ENCODE measurements at regions not wholly inside any gene's neighbourhood (a gene's known extent, or its start where the extent isn't known, plus 50 kb on each side); places are given as distances from the start of the nearest gene placed in this dataset.
"Not testable (repeated sequence)": the region's sequence is repeated elsewhere in the genome, so short reads cannot be mapped to it uniquely, and the experiment has no call there.

DNA sequence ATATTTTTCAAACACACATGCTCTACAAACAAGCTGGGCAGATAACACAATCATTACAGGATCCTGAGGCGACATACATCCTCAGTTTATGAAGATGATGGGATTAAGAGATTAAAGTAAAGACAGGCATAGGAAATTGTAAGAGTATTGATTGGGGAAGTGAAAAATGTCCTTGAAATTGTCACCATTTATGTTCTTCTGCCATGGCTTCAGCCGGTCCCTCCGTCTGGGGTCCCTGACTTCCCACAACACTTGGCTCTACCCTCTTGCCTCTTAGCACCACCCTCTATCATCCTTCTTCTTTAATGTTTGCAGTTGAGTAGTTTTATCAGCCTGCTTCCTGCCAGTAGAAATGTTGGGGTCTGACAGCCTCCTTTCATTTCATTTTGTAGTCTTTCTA lies 244.4 kb downstream of the DAD1 start:
- no peak overlapping the region for H3K4me3 ChIP-seq (ENCODE audit: low read depth, low read length)
- TF ChIP-seq, protein P1, sequence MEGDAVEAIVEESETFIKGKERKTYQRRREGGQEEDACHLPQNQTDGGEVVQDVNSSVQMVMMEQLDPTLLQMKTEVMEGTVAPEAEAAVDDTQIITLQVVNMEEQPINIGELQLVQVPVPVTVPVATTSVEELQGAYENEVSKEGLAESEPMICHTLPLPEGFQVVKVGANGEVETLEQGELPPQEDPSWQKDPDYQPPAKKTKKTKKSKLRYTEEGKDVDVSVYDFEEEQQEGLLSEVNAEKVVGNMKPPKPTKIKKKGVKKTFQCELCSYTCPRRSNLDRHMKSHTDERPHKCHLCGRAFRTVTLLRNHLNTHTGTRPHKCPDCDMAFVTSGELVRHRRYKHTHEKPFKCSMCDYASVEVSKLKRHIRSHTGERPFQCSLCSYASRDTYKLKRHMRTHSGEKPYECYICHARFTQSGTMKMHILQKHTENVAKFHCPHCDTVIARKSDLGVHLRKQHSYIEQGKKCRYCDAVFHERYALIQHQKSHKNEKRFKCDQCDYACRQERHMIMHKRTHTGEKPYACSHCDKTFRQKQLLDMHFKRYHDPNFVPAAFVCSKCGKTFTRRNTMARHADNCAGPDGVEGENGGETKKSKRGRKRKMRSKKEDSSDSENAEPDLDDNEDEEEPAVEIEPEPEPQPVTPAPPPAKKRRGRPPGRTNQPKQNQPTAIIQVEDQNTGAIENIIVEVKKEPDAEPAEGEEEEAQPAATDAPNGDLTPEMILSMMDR (IDR thresholded peaks at IDR 0.05; ENCODE audit: low read depth, low read length, missing control alignments), result no peak
- DNase-seq (ENCODE audit: low read depth), result no peak

GRCh38 chr14:22344209-22344608 lies 244.8 kb downstream of the DAD1 start:
- not testable (repeated sequence) for H3K4me3 ChIP-seq (ENCODE audit: low read depth, low read length); DNase-seq (ENCODE audit: low read depth)

DNA sequence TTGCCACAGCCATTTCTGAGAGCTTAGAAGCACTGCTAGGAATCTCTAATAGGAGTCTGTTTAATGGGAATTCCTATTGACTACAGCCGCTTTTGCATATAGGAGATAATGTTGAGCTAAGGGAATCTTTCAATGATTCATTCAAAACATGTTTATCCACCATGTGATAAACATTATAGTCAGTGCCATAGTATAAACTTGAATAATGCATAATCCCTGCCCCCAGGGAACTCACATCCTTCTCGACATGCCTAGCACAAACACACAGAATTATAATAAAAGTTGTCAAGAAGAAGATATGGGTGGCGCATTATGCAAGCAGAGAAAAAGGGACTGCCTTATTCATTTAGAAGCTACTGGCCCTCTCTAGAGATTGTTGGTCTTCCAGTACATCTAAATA lies 248.0 kb downstream of the DAD1 start:
- H3K4me3 ChIP-seq (ENCODE audit: low read depth, low read length), result no peak overlapping the region
- TF ChIP-seq, protein P1 (IDR thresholded peaks at IDR 0.05; ENCODE audit: low read depth, low read length, missing control alignments), result no peak
- no peak for DNase-seq (ENCODE audit: low read depth)

DNA sequence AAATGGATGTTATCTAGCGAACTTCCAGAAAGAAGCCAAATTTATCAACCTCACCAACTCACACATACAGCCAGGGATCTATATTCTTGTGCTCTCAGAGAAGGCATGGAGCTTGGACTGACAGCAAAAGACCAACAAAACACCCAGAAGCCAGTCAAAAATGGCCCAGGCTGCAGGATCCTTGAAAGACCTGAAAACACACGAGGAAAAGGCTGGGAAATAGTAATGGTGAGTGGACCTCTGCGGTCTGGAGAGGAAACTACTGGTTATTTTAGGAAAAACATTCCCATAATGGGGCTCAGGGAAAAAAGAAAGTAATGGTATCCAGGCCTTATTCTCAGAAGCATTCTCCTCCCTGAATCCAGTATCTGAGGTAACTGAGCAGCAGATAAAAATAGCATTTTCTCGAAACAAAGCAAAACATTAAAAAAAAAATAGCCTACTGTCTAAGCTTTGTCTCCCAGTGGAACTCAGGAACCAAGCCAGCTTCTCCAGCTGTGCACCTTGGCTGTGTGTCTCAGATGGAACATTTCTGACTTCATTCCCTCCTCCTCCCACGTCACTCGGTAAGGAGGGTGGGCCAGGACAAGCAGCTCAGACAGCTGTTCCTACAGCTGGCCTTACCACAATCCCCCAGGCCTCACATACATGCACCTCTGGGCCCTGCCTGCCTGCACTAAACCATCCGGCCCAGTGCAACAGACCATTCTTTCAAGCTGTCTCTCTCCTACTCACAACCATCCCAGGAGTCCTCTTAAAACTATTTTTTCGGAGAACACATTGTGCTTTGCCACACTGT lies 249.9 kb downstream of the DAD1 start:
- no peak overlapping the region for H3K4me3 ChIP-seq (ENCODE audit: low read depth, low read length)
- TF ChIP-seq, protein P1 (IDR thresholded peaks at IDR 0.05; ENCODE audit: low read depth, low read length, missing control alignments), result no peak
- no peak for DNase-seq (ENCODE audit: low read depth)

DNA sequence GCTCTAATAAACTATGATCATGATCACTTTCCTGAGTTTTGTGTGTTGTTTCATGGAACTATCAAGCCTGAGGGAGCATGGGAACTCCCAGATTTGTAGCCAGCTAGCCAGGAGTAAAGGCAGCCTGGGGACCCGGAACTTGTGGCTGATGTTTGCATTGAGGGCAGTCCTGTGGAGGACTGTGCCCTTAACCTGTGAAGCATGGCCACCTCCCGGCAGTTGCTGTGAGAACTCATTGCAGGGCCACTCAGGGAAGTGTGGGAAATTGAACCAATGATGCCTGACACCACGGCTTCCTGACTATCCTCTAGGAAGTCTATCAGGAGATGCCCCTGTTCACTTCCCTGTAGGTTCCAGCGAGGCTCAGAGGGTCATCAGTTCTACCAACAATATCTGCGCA lies 250.6 kb downstream of the DAD1 start:
- H3K4me3 ChIP-seq (ENCODE audit: low read depth, low read length), result no peak overlapping the region
- TF ChIP-seq, protein P1 (IDR thresholded peaks at IDR 0.05; ENCODE audit: low read depth, low read length, missing control alignments), result no peak
- no peak for DNase-seq (ENCODE audit: low read depth)

DNA sequence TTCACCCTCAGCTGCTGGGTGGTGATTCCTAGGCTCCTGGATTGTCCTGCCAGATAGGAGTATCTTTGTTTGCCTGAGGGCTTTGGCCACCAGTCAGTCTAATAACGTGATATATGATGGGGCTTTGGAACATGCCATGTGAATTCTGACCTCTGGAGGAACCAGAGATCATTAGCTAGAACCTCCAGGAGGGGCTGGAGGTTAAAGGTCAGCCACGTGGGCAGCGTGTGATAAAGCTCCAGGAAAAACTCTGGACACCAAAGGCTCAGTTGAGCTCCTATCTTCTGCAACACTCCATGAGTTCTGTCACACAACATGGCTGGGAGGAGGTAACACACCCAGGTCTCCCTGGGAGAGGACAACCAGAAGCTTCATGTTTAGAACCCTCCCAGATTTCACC lies 251.1 kb downstream of the DAD1 start:
- TF ChIP-seq, protein P1 (IDR thresholded peaks at IDR 0.05; ENCODE audit: low read depth, low read length, missing control alignments), result no peak
- no peak overlapping the region for H3K4me3 ChIP-seq (ENCODE audit: low read depth, low read length)
- DNase-seq (ENCODE audit: low read depth), result no peak

- no peak for DNase-seq (ENCODE audit: low read depth)
- H3K4me3 ChIP-seq (ENCODE audit: low read depth, low read length), result no peak overlapping the region
- TF ChIP-seq, protein P1 (IDR thresholded peaks at IDR 0.05; ENCODE audit: low read depth, low read length, missing control alignments), result no peak
These were observed 251.5 kb downstream of the DAD1 start for GRCh38 chr14:22337521-22337920.

All from GM12864 (cell line).